WTC11 (cell line): ENCODE measurements at regions not wholly inside any gene's neighbourhood (a gene's known extent, or its start where the extent isn't known, plus 50 kb on each side); places are given as distances from the start of the nearest gene placed in this dataset.

Source experiments
- CREB1 ChIP-seq: sonication (generic); formaldehyde crosslinking; IDR thresholded peaks from 2 replicates; pipeline ENCODE4 v1.8.0; 2023; ENCODE audit warnings: mild to moderate bottlenecking, missing genetic modification reagents
- CREM ChIP-seq: sonication (generic); formaldehyde crosslinking; IDR thresholded peaks from 2 replicates; pipeline ENCODE4 v1.8.1; 2022; ENCODE audit warnings: mild to moderate bottlenecking, missing genetic modification reagents, moderate library complexity
- CTCF ChIP-seq: fragments of 200-600 bp; IDR thresholded peaks from 2 replicates; pipeline ENCODE4 v1.8.0; 2022; ENCODE audit warnings: antibody characterized with exemption
- E2F5 ChIP-seq: sonication (generic); formaldehyde crosslinking; IDR thresholded peaks from 2 replicates; pipeline ENCODE4 v1.8.1; 2022; ENCODE audit warnings: mild to moderate bottlenecking, moderate library complexity, missing genetic modification reagents
- FOXP4 ChIP-seq: sonication (generic); formaldehyde crosslinking; IDR thresholded peaks from 2 replicates; pipeline ENCODE4 v1.8.0; 2022; ENCODE audit warnings: mild to moderate bottlenecking, missing genetic modification reagents
- GABPB1 ChIP-seq: sonication (generic); formaldehyde crosslinking; IDR thresholded peaks from 2 replicates; pipeline ENCODE4 v1.8.1; 2023; ENCODE audit warnings: mild to moderate bottlenecking, missing genetic modification reagents
- NFE2L1 ChIP-seq: sonication (generic); formaldehyde crosslinking; IDR thresholded peaks from 2 replicates; pipeline ENCODE4 v1.8.1; 2023; ENCODE audit warnings: missing genetic modification reagents
- NR2C2 ChIP-seq: sonication (generic); formaldehyde crosslinking; IDR thresholded peaks from 2 replicates; pipeline ENCODE4 v1.8.0; 2022; ENCODE audit warnings: mild to moderate bottlenecking, missing genetic modification reagents
- PREB ChIP-seq: sonication (generic); formaldehyde crosslinking; IDR thresholded peaks from 2 replicates; pipeline ENCODE4 v1.8.1; 2022; ENCODE audit warnings: mild to moderate bottlenecking, missing genetic modification reagents, moderate library complexity, borderline replicate concordance
- SMAD3 ChIP-seq: sonication (generic); formaldehyde crosslinking; IDR thresholded peaks from 2 replicates; pipeline ENCODE4 v1.8.0; 2022; ENCODE audit warnings: missing genetic modification reagents, mild to moderate bottlenecking, borderline replicate concordance
- USF2 ChIP-seq: sonication (generic); formaldehyde crosslinking; IDR thresholded peaks from 2 replicates; pipeline ENCODE4 v1.8.1; 2023; ENCODE audit warnings: mild to moderate bottlenecking, missing genetic modification reagents, moderate library complexity
- ZNF317 ChIP-seq: sonication (generic); formaldehyde crosslinking; IDR thresholded peaks from 2 replicates; pipeline ENCODE4 v1.8.1; 2023; ENCODE audit warnings: low read depth, mild to moderate bottlenecking, moderate library complexity, missing genetic modification reagents, borderline replicate concordance
- TF ChIP-seq, protein P1 (sequence below): sonication (generic); formaldehyde crosslinking; IDR thresholded peaks from 2 replicates; pipeline ENCODE4 v1.8.0; 2022; ENCODE audit warnings: mild to moderate bottlenecking, missing genetic modification reagents

DNA sequence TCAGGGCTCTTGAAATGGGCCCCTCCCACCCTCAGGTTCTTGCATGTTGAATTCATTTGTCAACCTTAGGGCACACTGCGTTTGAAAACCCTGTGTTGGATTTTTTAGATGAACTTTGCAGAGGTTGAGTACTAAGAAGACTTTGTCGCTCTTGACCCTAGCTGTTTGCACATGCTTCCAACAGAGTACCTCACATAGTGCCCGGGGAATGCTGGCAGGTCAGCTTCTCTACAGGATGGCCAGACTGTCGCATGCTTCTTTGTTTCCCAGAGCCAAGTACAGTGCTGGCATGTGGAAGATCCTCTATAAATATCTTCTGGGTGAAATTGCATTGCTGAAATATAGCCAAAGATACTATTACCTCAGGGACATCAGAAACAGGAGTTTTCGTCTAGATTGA is 59.9 kb downstream of the FAT3 start:
- no peak for TF ChIP-seq CTCF
- TF ChIP-seq CREB1 (CRISPR knock-in tag): no peak
- TF ChIP-seq USF2: no peak
- no peak for TF ChIP-seq CREM (CRISPR knock-in tag)
- no peak for TF ChIP-seq FOXP4 (CRISPR knock-in tag)
- TF ChIP-seq NR2C2: no peak
- TF ChIP-seq PREB (CRISPR knock-in tag): no peak
- no peak for TF ChIP-seq NFE2L1 (CRISPR knock-in tag)
- TF ChIP-seq ZNF317: no peak
- TF ChIP-seq SMAD3: no peak
- TF ChIP-seq, protein P1, sequence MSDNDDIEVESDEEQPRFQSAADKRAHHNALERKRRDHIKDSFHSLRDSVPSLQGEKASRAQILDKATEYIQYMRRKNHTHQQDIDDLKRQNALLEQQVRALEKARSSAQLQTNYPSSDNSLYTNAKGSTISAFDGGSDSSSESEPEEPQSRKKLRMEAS (CRISPR knock-in tag): no peak
- no peak for TF ChIP-seq GABPB1 (CRISPR knock-in tag)
- TF ChIP-seq E2F5 (CRISPR knock-in tag): no peak
